ENCODE measurements at regions not wholly inside any gene's neighbourhood (a gene's known extent, or its start where the extent isn't known, plus 50 kb on each side); places are given as distances from the start of the nearest gene placed in this dataset.

- TF ChIP-seq GABPA (IDR thresholded peaks at IDR 0.05; ENCODE audit: borderline replicate concordance, insufficient read depth, low read length) (no peak), HDAC2 (IDR thresholded peaks at IDR 0.05; ENCODE audit: borderline replicate concordance in 1 of 2, low read depth in 2 of 2, low read length in 2 of 2) (no peak), E2F6 (IDR thresholded peaks at IDR 0.05) (no peak), CEBPB (IDR thresholded peaks at IDR 0.05; ENCODE audit: low read depth, low read length) (no peak), POU5F1 (IDR thresholded peaks at IDR 0.05; ENCODE audit: low read depth, low read length) (no peak), SIX5 (IDR thresholded peaks at IDR 0.05; ENCODE audit: low read depth, low read length) (no peak), TAF1 (IDR thresholded peaks at IDR 0.05; ENCODE audit: low read depth, low read length) (no peak), PHF8 (conservative IDR thresholded peaks at IDR 0.05; ENCODE audit: low read depth, low read length) (no peak)
- TF ChIP-seq, protein P1, sequence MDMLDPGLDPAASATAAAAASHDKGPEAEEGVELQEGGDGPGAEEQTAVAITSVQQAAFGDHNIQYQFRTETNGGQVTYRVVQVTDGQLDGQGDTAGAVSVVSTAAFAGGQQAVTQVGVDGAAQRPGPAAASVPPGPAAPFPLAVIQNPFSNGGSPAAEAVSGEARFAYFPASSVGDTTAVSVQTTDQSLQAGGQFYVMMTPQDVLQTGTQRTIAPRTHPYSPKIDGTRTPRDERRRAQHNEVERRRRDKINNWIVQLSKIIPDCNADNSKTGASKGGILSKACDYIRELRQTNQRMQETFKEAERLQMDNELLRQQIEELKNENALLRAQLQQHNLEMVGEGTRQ (IDR thresholded peaks at IDR 0.05; ENCODE audit: low read length): no peak
These were observed 81.1 kb downstream of the SIK1 start (continued) for GRCh38 chr21:43345746-43346409.

Data from H1 (cell line).